ENCODE measurements at regions not wholly inside any gene's neighbourhood (a gene's known extent, or its start where the extent isn't known, plus 50 kb on each side); places are given as distances from the start of the nearest gene placed in this dataset.

- DNase-seq: no peak
Observed at GRCh38 chr5:3542769-3543168, 52.9 kb upstream of the IRX1 start.

GRCh38 chr5:3542158-3542557 is 53.5 kb upstream of the IRX1 start:
- DNase-seq: no peak

- DNase-seq: no peak
Observed at GRCh38 chr5:3538886-3539285, 56.7 kb upstream of the IRX1 start.

- no peak for DNase-seq
Observed at GRCh38 chr5:3537942-3538341, 57.7 kb upstream of the IRX1 start.

- no peak for DNase-seq
Observed at GRCh38 chr5:3535414-3536211, 60.0 kb upstream of the IRX1 start.

GRCh38 chr5:3534997-3535396 is 60.6 kb upstream of the IRX1 start:
- no peak for DNase-seq

- no peak for DNase-seq
Observed at GRCh38 chr5:3531320-3531986, 64.2 kb upstream of the IRX1 start.

GRCh38 chr5:3530251-3530650 is 65.4 kb upstream of the IRX1 start:
- no peak for DNase-seq

GRCh38 chr5:3526551-3527185 is 69.0 kb upstream of the IRX1 start:
- DNase-seq: no peak

- no peak for DNase-seq
Observed at GRCh38 chr5:3522491-3522890, 73.1 kb upstream of the IRX1 start.

GRCh38 chr5:3518576-3518975 is 77.1 kb upstream of the IRX1 start:
- no peak for DNase-seq

- no peak for DNase-seq
Observed at GRCh38 chr5:3518051-3518450, 77.6 kb upstream of the IRX1 start.

GRCh38 chr5:3517348-3517747 is 78.3 kb upstream of the IRX1 start:
- DNase-seq: no peak

GRCh38 chr5:3512361-3513095 is 83.1 kb upstream of the IRX1 start:
- no peak for DNase-seq

GRCh38 chr5:3511934-3512333 is 83.7 kb upstream of the IRX1 start:
- DNase-seq: no peak

- no peak for DNase-seq
Observed at GRCh38 chr5:3511519-3511918, 84.1 kb upstream of the IRX1 start.

- no peak for DNase-seq
Observed at GRCh38 chr5:3510642-3511417, 84.8 kb upstream of the IRX1 start.

GRCh38 chr5:3509290-3509689 is 86.3 kb upstream of the IRX1 start:
- no peak for DNase-seq

GRCh38 chr5:3508395-3508794 is 87.2 kb upstream of the IRX1 start:
- no peak for DNase-seq

GRCh38 chr5:3490957-3491507 is 104.6 kb upstream of the IRX1 start:
- no peak for DNase-seq

GRCh38 chr5:3489239-3489843 is 106.3 kb upstream of the IRX1 start:
- no peak for DNase-seq

GRCh38 chr5:3484836-3485235 is 110.8 kb upstream of the IRX1 start:
- DNase-seq: no peak

Measured in activated CD4-positive, CD25-positive, alpha-beta regulatory T cell (primary cell).